ENCODE measurements at regions not wholly inside any gene's neighbourhood (a gene's known extent, or its start where the extent isn't known, plus 50 kb on each side); places are given as distances from the start of the nearest gene placed in this dataset.

DNA sequence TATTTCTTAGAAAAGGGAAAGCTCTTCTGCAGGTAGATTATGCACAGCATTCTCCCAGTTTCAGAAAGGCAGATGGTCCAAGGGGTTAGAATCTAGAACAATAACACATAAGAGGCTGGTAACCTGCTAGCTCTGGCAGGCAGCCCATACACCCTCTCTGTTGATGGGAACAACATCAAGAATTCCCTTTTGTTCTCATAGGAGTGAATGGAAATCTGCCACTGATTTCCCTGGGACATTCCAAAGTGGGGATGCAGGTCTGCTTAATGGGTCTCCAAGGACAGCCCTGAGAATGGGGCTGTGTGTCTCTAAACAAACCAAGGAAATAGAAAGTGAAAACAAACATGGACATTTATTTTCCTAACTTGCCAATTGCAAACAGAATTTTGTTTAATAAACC lies 456.8 kb downstream of the EBF1 start:
- TF ChIP-seq, protein P1, sequence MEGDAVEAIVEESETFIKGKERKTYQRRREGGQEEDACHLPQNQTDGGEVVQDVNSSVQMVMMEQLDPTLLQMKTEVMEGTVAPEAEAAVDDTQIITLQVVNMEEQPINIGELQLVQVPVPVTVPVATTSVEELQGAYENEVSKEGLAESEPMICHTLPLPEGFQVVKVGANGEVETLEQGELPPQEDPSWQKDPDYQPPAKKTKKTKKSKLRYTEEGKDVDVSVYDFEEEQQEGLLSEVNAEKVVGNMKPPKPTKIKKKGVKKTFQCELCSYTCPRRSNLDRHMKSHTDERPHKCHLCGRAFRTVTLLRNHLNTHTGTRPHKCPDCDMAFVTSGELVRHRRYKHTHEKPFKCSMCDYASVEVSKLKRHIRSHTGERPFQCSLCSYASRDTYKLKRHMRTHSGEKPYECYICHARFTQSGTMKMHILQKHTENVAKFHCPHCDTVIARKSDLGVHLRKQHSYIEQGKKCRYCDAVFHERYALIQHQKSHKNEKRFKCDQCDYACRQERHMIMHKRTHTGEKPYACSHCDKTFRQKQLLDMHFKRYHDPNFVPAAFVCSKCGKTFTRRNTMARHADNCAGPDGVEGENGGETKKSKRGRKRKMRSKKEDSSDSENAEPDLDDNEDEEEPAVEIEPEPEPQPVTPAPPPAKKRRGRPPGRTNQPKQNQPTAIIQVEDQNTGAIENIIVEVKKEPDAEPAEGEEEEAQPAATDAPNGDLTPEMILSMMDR (IDR thresholded peaks at IDR 0.05; ENCODE audit: poor library complexity) = no peak
- TF ChIP-seq EZH2 (IDR thresholded peaks at IDR 0.05; ENCODE audit: borderline replicate concordance) = no peak
- TF ChIP-seq EZH2phosphoT487 (IDR thresholded peaks at IDR 0.05; ENCODE audit: low read depth, severe bottlenecking, unreplicated experiment) = no peak
